ENCODE measurements at regions not wholly inside any gene's neighbourhood (a gene's known extent, or its start where the extent isn't known, plus 50 kb on each side); places are given as distances from the start of the nearest gene placed in this dataset.

- no peak for DNase-seq
- no peaks in the 10 kb centered on the region for H3K27me3 ChIP-seq (ENCODE audit: control insufficient read depth in 2 of 2, insufficient read depth in 2 of 2, low read length in 2 of 2)
- Mint-ChIP-seq H3K4me1 (no peaks in the 10 kb centered on the region), H3K27me3 (ENCODE audit: low read depth in 3 of 3) (peaks cover 0 to 6% (median 0%) of the 10 kb centered on the region in 3 donors), H3K36me3 (no peaks in the 10 kb centered on the region), H3K9me3 (no peaks in the 10 kb centered on the region), H3K4me3 (no peak overlapping the region), H3K27ac (no peak overlapping the region)
- H3K4me1 ChIP-seq (ENCODE audit: control insufficient read depth in 1 of 2, insufficient read depth in 2 of 2, low read length in 2 of 2), result no peaks in the 10 kb centered on the region
- WGBS (ENCODE audit: insufficient coverage), result 98% methylated on average over 5 of the region's 11 CpGs
- H3K9me3 ChIP-seq (replicated peaks in 1 of 2; ENCODE audit: control insufficient read depth in 1 of 2, insufficient read depth in 1 of 2, low read length in 2 of 2), result peaks cover under 1 to 9% of the 10 kb centered on the region in 2 donors
- H2AFZ ChIP-seq (ENCODE audit: insufficient read depth, low read depth, low read length, poor library complexity, severe bottlenecking), result no peak overlapping the region
- no peak overlapping the region for H3K9ac ChIP-seq (ENCODE audit: insufficient read depth, low read length, poor library complexity, severe bottlenecking)
- no peak for TF ChIP-seq CTCF (IDR thresholded peaks at IDR 0.05)
- no peak overlapping the region for H3K4me2 ChIP-seq (replicated peaks; ENCODE audit: extremely low read depth, low read length, poor library complexity, severe bottlenecking)
- no peaks in the 10 kb centered on the region for H3K36me3 ChIP-seq (replicated peaks in 1 of 2; ENCODE audit: control insufficient read depth in 1 of 2, insufficient read depth in 2 of 2, low read length in 2 of 2)
- intact Hi-C loops (cut with micrococcal nuclease), result no loop called here
- H3K27ac ChIP-seq (ENCODE audit: low read depth in 1 of 2, low read length in 2 of 2), result no peak overlapping the region
- no peak overlapping the region for H3K4me3 ChIP-seq (replicated peaks in 1 of 3; ENCODE audit: low read depth in 2 of 3, low read length in 3 of 3)
- H3K79me2 ChIP-seq (ENCODE audit: insufficient read depth, low read length), result no peaks in the 10 kb centered on the region
- H4K20me1 ChIP-seq (ENCODE audit: insufficient read depth, low read length), result no peaks in the 10 kb centered on the region
Observed at GRCh38 chr10:123259791-123260190, 105.6 kb downstream of the BUB3 start.

GRCh38 chr10:123262456-123262855 lies 108.3 kb downstream of the BUB3 start:
- no peak overlapping the region for H3K27ac Mint-ChIP-seq
- Histone ChIP-seq H3K4me1 (ENCODE audit: control insufficient read depth in 1 of 2, insufficient read depth in 2 of 2, low read length in 2 of 2) (no peaks in the 10 kb centered on the region), H3K36me3 (replicated peaks in 1 of 2; ENCODE audit: control insufficient read depth in 1 of 2, insufficient read depth in 2 of 2, low read length in 2 of 2) (no peaks in the 10 kb centered on the region), H4K20me1 (ENCODE audit: insufficient read depth, low read length) (no peaks in the 10 kb centered on the region), H3K4me3 (replicated peaks in 1 of 3; ENCODE audit: low read depth in 2 of 3, low read length in 3 of 3) (no peak overlapping the region), H3K9ac (ENCODE audit: insufficient read depth, low read length, poor library complexity, severe bottlenecking) (no peak overlapping the region), H2AFZ (ENCODE audit: insufficient read depth, low read depth, low read length, poor library complexity, severe bottlenecking) (no peak overlapping the region), H3K4me2 (replicated peaks; ENCODE audit: extremely low read depth, low read length, poor library complexity, severe bottlenecking) (no peak overlapping the region), H3K27ac (ENCODE audit: low read depth in 1 of 2, low read length in 2 of 2) (no peak overlapping the region), H3K27me3 (ENCODE audit: control insufficient read depth in 2 of 2, insufficient read depth in 2 of 2, low read length in 2 of 2) (no peaks in the 10 kb centered on the region), H3K79me2 (ENCODE audit: insufficient read depth, low read length) (no peaks in the 10 kb centered on the region), H3K9me3 (replicated peaks in 1 of 2; ENCODE audit: control insufficient read depth in 1 of 2, insufficient read depth in 1 of 2, low read length in 2 of 2) (no peaks in the 10 kb centered on the region)
- no peak overlapping the region for H3K4me3 Mint-ChIP-seq
- TF ChIP-seq CTCF (IDR thresholded peaks at IDR 0.05), result no peak
- WGBS (ENCODE audit: insufficient coverage), result 81% methylated on average over 8 of the region's 9 CpGs
- H3K36me3 Mint-ChIP-seq, result no peaks in the 10 kb centered on the region
- H3K4me1 Mint-ChIP-seq, result no peaks in the 10 kb centered on the region
- intact Hi-C loops (cut with micrococcal nuclease), result no loop called here
- no peak for DNase-seq
- no peaks in the 10 kb centered on the region for H3K9me3 Mint-ChIP-seq
- peaks cover 0 to 6% (median 0%) of the 10 kb centered on the region in 3 donors for H3K27me3 Mint-ChIP-seq (ENCODE audit: low read depth in 3 of 3)
